HEK293 (cell line): ENCODE measurements at regions not wholly inside any gene's neighbourhood (a gene's known extent, or its start where the extent isn't known, plus 50 kb on each side); places are given as distances from the start of the nearest gene placed in this dataset.

Source experiments
- CTCF ChIP-seq: fragments of 450-650 bp; formaldehyde crosslinking; IDR thresholded peaks from 2 replicates; pipeline ENCODE4 v1.5.1; 2016; ENCODE audit warnings: missing biosample characterization, missing genetic modification characterization
- GLIS1 ChIP-seq: fragments of 450-650 bp; formaldehyde crosslinking; IDR thresholded peaks from 2 replicates; pipeline ENCODE4 v1.5.1; 2016; ENCODE audit warnings: missing biosample characterization, missing genetic modification characterization
- KLF8 ChIP-seq: fragments of 450-650 bp; formaldehyde crosslinking; IDR thresholded peaks from 2 replicates; pipeline ENCODE4 v1.5.1; 2016; ENCODE audit warnings: missing biosample characterization, missing genetic modification characterization
- REST ChIP-seq: fragments of 450-650 bp; formaldehyde crosslinking; IDR thresholded peaks from 2 replicates; pipeline ENCODE4 v1.5.1; 2016; ENCODE audit warnings: missing biosample characterization, missing genetic modification characterization
- YY1 ChIP-seq: fragments of 450-650 bp; formaldehyde crosslinking; IDR thresholded peaks from 2 replicates; pipeline ENCODE4 v1.5.1; 2018; ENCODE audit warnings: missing biosample characterization, missing genetic modification characterization
- ZBTB11 ChIP-seq: fragments of 450-650 bp; formaldehyde crosslinking; conservative IDR thresholded peaks from 2 replicates; pipeline ENCODE4 v1.5.1; 2016; ENCODE audit warnings: low read depth, missing biosample characterization, missing genetic modification characterization
- ZNF121 ChIP-seq: fragments of 450-650 bp; formaldehyde crosslinking; IDR thresholded peaks from 2 replicates; pipeline ENCODE4 v1.5.1; 2016; ENCODE audit warnings: missing biosample characterization, missing genetic modification characterization
- ZNF19 ChIP-seq: fragments of 450-650 bp; formaldehyde crosslinking; IDR thresholded peaks from 2 replicates; pipeline ENCODE4; 2016; ENCODE audit warnings: missing biosample characterization, missing genetic modification characterization, low read depth
- ZNF768 ChIP-seq: fragments of 450-650 bp; formaldehyde crosslinking; IDR thresholded peaks from 2 replicates; pipeline ENCODE4 v1.5.1; 2018; ENCODE audit warnings: missing biosample characterization, mild to moderate bottlenecking, missing genetic modification characterization
- ZNF830 ChIP-seq: fragments of 450-650 bp; IDR thresholded peaks from 2 replicates; pipeline ENCODE4 v1.5.0; 2018; ENCODE audit warnings: missing biosample characterization, missing genetic modification characterization, low read depth, mild to moderate bottlenecking, moderate library complexity
- TF ChIP-seq, protein P1 (sequence below): fragments of 450-650 bp; formaldehyde crosslinking; optimal IDR thresholded peaks from 2 replicates; pipeline ENCODE3; 2016; ENCODE audit warnings: missing biosample characterization, mild to moderate bottlenecking, missing genetic modification characterization
- TF ChIP-seq, protein P2 (sequence below): fragments of 450-650 bp; formaldehyde crosslinking; IDR thresholded peaks from 2 replicates; pipeline ENCODE4 v1.5.1; 2016; ENCODE audit warnings: missing biosample characterization, missing genetic modification characterization

GRCh38 chr13:60836821-60837220 is 439.8 kb downstream of the TDRD3 start:
- TF ChIP-seq ZNF19 (tag by site-specific recombination): no peak
- TF ChIP-seq CTCF (tag by site-specific recombination): no peak
- TF ChIP-seq ZNF830 (tag by site-specific recombination): no peak
- no peak for TF ChIP-seq KLF8 (tag by site-specific recombination)
- TF ChIP-seq ZNF768 (tag by site-specific recombination): no peak
- TF ChIP-seq, protein P1, sequence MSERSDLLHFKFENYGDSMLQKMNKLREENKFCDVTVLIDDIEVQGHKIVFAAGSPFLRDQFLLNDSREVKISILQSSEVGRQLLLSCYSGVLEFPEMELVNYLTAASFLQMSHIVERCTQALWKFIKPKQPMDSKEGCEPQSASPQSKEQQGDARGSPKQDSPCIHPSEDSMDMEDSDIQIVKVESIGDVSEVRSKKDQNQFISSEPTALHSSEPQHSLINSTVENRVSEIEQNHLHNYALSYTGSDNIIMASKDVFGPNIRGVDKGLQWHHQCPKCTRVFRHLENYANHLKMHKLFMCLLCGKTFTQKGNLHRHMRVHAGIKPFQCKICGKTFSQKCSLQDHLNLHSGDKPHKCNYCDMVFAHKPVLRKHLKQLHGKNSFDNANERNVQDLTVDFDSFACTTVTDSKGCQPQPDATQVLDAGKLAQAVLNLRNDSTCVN (tag by site-specific recombination): no peak
- TF ChIP-seq YY1 (tag by site-specific recombination): no peak
- TF ChIP-seq REST (tag by site-specific recombination): no peak
- no peak for TF ChIP-seq GLIS1 (tag by site-specific recombination)
- TF ChIP-seq, protein P2, sequence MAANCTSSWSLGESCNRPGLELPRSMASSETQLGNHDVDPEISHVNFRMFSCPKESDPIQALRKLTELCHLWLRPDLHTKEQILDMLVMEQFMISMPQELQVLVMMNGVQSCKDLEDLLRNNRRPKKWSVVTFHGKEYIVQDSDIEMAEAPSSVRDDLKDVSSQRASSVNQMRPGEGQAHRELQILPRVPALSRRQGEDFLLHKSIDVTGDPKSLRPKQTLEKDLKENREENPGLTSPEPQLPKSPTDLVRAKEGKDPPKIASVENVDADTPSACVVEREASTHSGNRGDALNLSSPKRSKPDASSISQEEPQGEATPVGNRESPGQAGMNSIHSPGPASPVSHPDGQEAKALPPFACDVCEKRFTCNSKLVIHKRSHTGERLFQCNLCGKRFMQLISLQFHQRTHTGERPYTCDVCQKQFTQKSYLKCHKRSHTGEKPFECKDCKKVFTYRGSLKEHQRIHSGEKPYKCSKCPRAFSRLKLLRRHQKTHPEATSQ (tag by site-specific recombination): no peak
- TF ChIP-seq ZBTB11 (tag by site-specific recombination): no peak
- no peak for TF ChIP-seq ZNF121
